ENCODE measurements at regions not wholly inside any gene's neighbourhood (a gene's known extent, or its start where the extent isn't known, plus 50 kb on each side); places are given as distances from the start of the nearest gene placed in this dataset.

- TF ChIP-seq CTCF (conservative IDR thresholded peaks at IDR 0.05 in 1 of 2, IDR thresholded peaks at IDR 0.05 in 1 of 2; ENCODE audit: extremely low read depth in 1 of 2, insufficient read depth in 1 of 2, low read depth in 1 of 2, low read length in 2 of 2) (no peak), EZH2 (IDR thresholded peaks at IDR 0.05; ENCODE audit: borderline replicate concordance, low read length) (no peak)
Observed at GRCh38 chr2:176477336-176477735, 208.1 kb downstream of the MTX2 start.
